OCI-LY3 (cell line): ENCODE measurements at regions not wholly inside any gene's neighbourhood (a gene's known extent, or its start where the extent isn't known, plus 50 kb on each side); places are given as distances from the start of the nearest gene placed in this dataset.

ENCODE experiments used
- CTCF ChIP-seq: fragments of 200-600, 300-600 bp; sonication (generic); IDR thresholded peaks from 2 replicates; pipeline ENCODE4 v1.5.1; 2014; ENCODE audit warnings: antibody characterized with exemption, low read length, low read depth
- EZH2phosphoT487 ChIP-seq: fragments of 200-600 bp; shearing (Covaris generic); IDR thresholded peaks from 2 replicates; pipeline ENCODE4 v1.6.1; 2018; ENCODE audit warnings: antibody characterized with exemption, mixed run types, low read depth

- TF ChIP-seq CTCF, result no peak
- TF ChIP-seq EZH2phosphoT487, result no peak
Observed at GRCh38 chr4:112708772-112709171, 71.8 kb downstream of the LARP7 start.
